HL-60 (cell line): ENCODE measurements at regions not wholly inside any gene's neighbourhood (a gene's known extent, or its start where the extent isn't known, plus 50 kb on each side); places are given as distances from the start of the nearest gene placed in this dataset.

Source experiments
- CTCF ChIP-seq: IDR thresholded peaks from one replicate; pipeline ENCODE4 v1.5.1; 2011; ENCODE audit warnings: low read length, control low read depth, inconsistent platforms; ENCODE audit not compliant: insufficient read depth
- GABPA ChIP-seq: IDR thresholded peaks from 2 replicates; pipeline ENCODE4 v1.6.1; 2012; ENCODE audit warnings: low read depth
- POLR2AphosphoS5 ChIP-seq: IDR thresholded peaks from 2 replicates; pipeline ENCODE4 v1.6.1; 2012; ENCODE audit warnings: low read depth
- REST ChIP-seq: IDR thresholded peaks from 2 replicates; pipeline ENCODE4 v1.6.1; 2012; ENCODE audit warnings: low read depth; ENCODE audit not compliant: insufficient replicate concordance

- TF ChIP-seq CTCF (no peak), POLR2AphosphoS5 (no peak), REST (no peak), GABPA (no peak)
Measured at GRCh38 chr5:62681117-62681850, 102.7 kb downstream of the LRRC70 start.
